PC-3 (cell line): ENCODE measurements at regions not wholly inside any gene's neighbourhood (a gene's known extent, or its start where the extent isn't known, plus 50 kb on each side); places are given as distances from the start of the nearest gene placed in this dataset.

ENCODE experiments used
- ATAC-seq: fragments of 200-7000 bp; cut with Tn5 transposase; 2 replicates; pipeline ENCODE4 v1.9.1; 2020; ENCODE audit warnings: mild to moderate bottlenecking, moderate library complexity
- BruUV-seq: library from RNA; stranded (reverse); fragments of 400-500 nt; replicated peaks from 2 replicates; lab custom pipeline; 2021; lab: Mats Ljungman, UMichigan
- CTCF ChIA-PET: fragments of 300-600 bp; sonication (Branson Sonifier 250); formaldehyde crosslinking; loops from one replicate; lab custom pipeline; 2022; ENCODE audit warnings: antibody characterized with exemption; lab: Charles Lee
- POLR2A ChIA-PET: fragments of 300-600 bp; sonication (Branson Sonifier 250); formaldehyde crosslinking; loops from one replicate; lab custom pipeline; 2022; ENCODE audit warnings: antibody characterized with exemption; ENCODE audit not compliant: unreplicated experiment; lab: Charles Lee
- DNase-seq: peaks from one replicate; pipeline ENCODE4 v3.0.0-alpha.2; 2015
- H2AFZ ChIP-seq: fragments of 300-600 bp; sonication (generic); 2 replicates; pipeline ENCODE4 v1.6.0; 2016; ENCODE audit warnings: antibody characterized with exemption, low read length
- H3F3A ChIP-seq: fragments of 300-600 bp; sonication (generic); one replicate; pipeline ENCODE4 v1.6.0; 2017; ENCODE audit warnings: antibody characterized with exemption, low read length, control low read depth, mild to moderate bottlenecking; ENCODE audit not compliant: unreplicated experiment
- H3K27ac ChIP-seq: fragments of 300-600 bp; sonication (generic); 2 replicates; pipeline ENCODE4 v1.5.1; 2016; ENCODE audit warnings: mild to moderate bottlenecking, low read length
- H3K27me3 ChIP-seq: fragments of 300-600 bp; sonication (generic); 2 replicates; pipeline ENCODE4 v1.6.1; 2016; ENCODE audit warnings: low read length, mixed read lengths
- H3K36me3 ChIP-seq: fragments of 300-600 bp; sonication (generic); 2 replicates; pipeline ENCODE4 v1.6.1; 2016; ENCODE audit warnings: low read depth, mixed run types, low read length, mixed read lengths
- H3K4me1 ChIP-seq: fragments of 300-600 bp; sonication (generic); 2 replicates; pipeline ENCODE4 v1.5.1; 2016; ENCODE audit warnings: low read length; ENCODE audit not compliant: insufficient read depth
- H3K4me2 ChIP-seq: fragments of 300-600 bp; sonication (generic); 2 replicates; pipeline ENCODE4 v1.6.0; 2016; ENCODE audit warnings: low read length
- H3K4me3 ChIP-seq: fragments of 300-600 bp; sonication (generic); 2 replicates; pipeline ENCODE4 v1.5.1; 2016; ENCODE audit warnings: mild to moderate bottlenecking, low read length, mixed read lengths
- H3K79me2 ChIP-seq: fragments of 300-600 bp; sonication (generic); 2 replicates; pipeline ENCODE4 v1.6.1; 2017; ENCODE audit warnings: low read length, mixed read lengths
- H3K9ac ChIP-seq: fragments of 300-600 bp; sonication (generic); 2 replicates; pipeline ENCODE4 v1.6.0; 2016; ENCODE audit warnings: mild to moderate bottlenecking, low read length
- H3K9me2 ChIP-seq: fragments of 300-600 bp; sonication (generic); replicated peaks from 2 replicates; pipeline ENCODE4 v1.6.1; 2016; ENCODE audit warnings: mixed run types, low read length, mixed read lengths
- H3K9me3 ChIP-seq: fragments of 300-600 bp; sonication (generic); 2 replicates; pipeline ENCODE4 v1.6.1; 2016; ENCODE audit warnings: low read length, mixed read lengths
- H4K20me1 ChIP-seq: fragments of 300-600 bp; sonication (generic); 2 replicates; pipeline ENCODE4 v1.6.1; 2016; ENCODE audit warnings: low read length, mixed read lengths
- EZH2 ChIP-seq: fragments of 300-600 bp; sonication (generic); IDR thresholded peaks from one replicate; pipeline ENCODE4 v1.6.1; 2017; ENCODE audit warnings: antibody characterized with exemption, mild to moderate bottlenecking, low read length; ENCODE audit not compliant: unreplicated experiment
- EZH2phosphoT487 ChIP-seq: fragments of 300-600 bp; sonication (generic); IDR thresholded peaks from 2 replicates; pipeline ENCODE4 v1.6.1; 2018; ENCODE audit warnings: mild to moderate bottlenecking, antibody characterized with exemption, low read length, borderline replicate concordance
- intact Hi-C: fragments of 100-400 bp; cut with micrococcal nuclease; formaldehyde crosslinking; loops from 2 replicates; pipeline ENCODE4 v1.9.0; 2023
- TF ChIP-seq, protein P1 (sequence below): fragments of 300-600 bp; sonication (generic); conservative IDR thresholded peaks from 2 replicates; pipeline ENCODE4 v1.5.1; 2017; ENCODE audit warnings: antibody characterized with exemption, low read depth, mild to moderate bottlenecking, low read length

- TF ChIP-seq EZH2phosphoT487 (no peak), EZH2 (no peak)
- TF ChIP-seq, protein P1, sequence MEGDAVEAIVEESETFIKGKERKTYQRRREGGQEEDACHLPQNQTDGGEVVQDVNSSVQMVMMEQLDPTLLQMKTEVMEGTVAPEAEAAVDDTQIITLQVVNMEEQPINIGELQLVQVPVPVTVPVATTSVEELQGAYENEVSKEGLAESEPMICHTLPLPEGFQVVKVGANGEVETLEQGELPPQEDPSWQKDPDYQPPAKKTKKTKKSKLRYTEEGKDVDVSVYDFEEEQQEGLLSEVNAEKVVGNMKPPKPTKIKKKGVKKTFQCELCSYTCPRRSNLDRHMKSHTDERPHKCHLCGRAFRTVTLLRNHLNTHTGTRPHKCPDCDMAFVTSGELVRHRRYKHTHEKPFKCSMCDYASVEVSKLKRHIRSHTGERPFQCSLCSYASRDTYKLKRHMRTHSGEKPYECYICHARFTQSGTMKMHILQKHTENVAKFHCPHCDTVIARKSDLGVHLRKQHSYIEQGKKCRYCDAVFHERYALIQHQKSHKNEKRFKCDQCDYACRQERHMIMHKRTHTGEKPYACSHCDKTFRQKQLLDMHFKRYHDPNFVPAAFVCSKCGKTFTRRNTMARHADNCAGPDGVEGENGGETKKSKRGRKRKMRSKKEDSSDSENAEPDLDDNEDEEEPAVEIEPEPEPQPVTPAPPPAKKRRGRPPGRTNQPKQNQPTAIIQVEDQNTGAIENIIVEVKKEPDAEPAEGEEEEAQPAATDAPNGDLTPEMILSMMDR = no peak
- no peak overlapping the region for H3K27ac ChIP-seq
- H3K36me3 ChIP-seq = no peaks in the 10 kb centered on the region
- H2AFZ ChIP-seq = no peak overlapping the region
- CTCF ChIA-PET = no interaction called here
- BruUV-seq = no TSS peak
- DNase-seq = no peak
- no peak overlapping the region for H3K4me3 ChIP-seq
- ATAC-seq = no peak
- H3K9me3 ChIP-seq = no peaks in the 10 kb centered on the region
- H3F3A ChIP-seq = no peaks in the 10 kb centered on the region
- H3K9me2 ChIP-seq = no peaks in the 10 kb centered on the region
- no peak overlapping the region for H3K4me2 ChIP-seq
- POLR2A ChIA-PET = no interaction called here
- H3K9ac ChIP-seq = no peak overlapping the region
- no peaks in the 10 kb centered on the region for H3K27me3 ChIP-seq
- no peaks in the 10 kb centered on the region for H3K79me2 ChIP-seq
- H4K20me1 ChIP-seq = no peaks in the 10 kb centered on the region
- H3K4me1 ChIP-seq = no peaks in the 10 kb centered on the region
- intact Hi-C loops = no loop called here
Observed at GRCh38 chr6:105493736-105494135, 90.9 kb upstream of the PREP start.

- no peaks in the 10 kb centered on the region for H3K27me3 ChIP-seq
- no peak for ATAC-seq
- no peaks in the 10 kb centered on the region for H3F3A ChIP-seq
- no peak overlapping the region for H3K4me3 ChIP-seq
- no peak overlapping the region for H3K4me2 ChIP-seq
- ChIA-PET CTCF (no interaction called here), POLR2A (no interaction called here)
- no TSS peak for BruUV-seq
- no peaks in the 10 kb centered on the region for H3K9me2 ChIP-seq
- no peaks in the 10 kb centered on the region for H4K20me1 ChIP-seq
- H3K9ac ChIP-seq = no peak overlapping the region
- no peaks in the 10 kb centered on the region for H3K4me1 ChIP-seq
- intact Hi-C loops = no loop called here
- H3K79me2 ChIP-seq = no peaks in the 10 kb centered on the region
- no peaks in the 10 kb centered on the region for H3K36me3 ChIP-seq
- no peak overlapping the region for H3K27ac ChIP-seq
- no peak for TF ChIP-seq EZH2phosphoT487
- no peak for TF ChIP-seq EZH2
- TF ChIP-seq, protein P1 = no peak
- no peaks in the 10 kb centered on the region for H3K9me3 ChIP-seq
- peak; percentile 31 for DNase-seq
- H2AFZ ChIP-seq = no peak overlapping the region
Observed at GRCh38 chr6:105492706-105493673, 90.1 kb upstream of the PREP start.

DNA sequence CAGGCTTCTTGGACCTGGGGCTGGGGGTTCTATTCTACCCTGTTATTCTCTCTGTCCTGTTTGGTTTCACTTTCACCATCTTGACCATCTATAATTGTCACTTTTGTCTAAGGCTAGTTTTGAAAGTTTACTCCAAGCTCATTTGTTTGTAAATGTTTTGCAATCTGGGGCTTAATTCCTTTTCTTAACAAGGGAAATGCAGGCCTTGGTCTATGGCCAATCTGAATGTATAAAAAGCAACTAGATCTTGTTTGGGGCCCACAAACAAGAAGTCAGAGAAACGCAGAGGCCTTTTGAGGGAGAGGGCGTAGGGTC, 86.3 kb upstream of the PREP start:
- H3K4me2 ChIP-seq = no peak overlapping the region

More for the DNA sequence above, 86.3 kb upstream of the PREP start:
- intact Hi-C loops = no loop called here
- H3K27ac ChIP-seq = no peak overlapping the region
- no peaks in the 10 kb centered on the region for H3K27me3 ChIP-seq
- no peak overlapping the region for H3K9ac ChIP-seq
- POLR2A ChIA-PET = no interaction called here
- H3K9me2 ChIP-seq = no peaks in the 10 kb centered on the region
- H3K4me3 ChIP-seq = no peak overlapping the region
- no peaks in the 10 kb centered on the region for H4K20me1 ChIP-seq
- H3F3A ChIP-seq = no peaks in the 10 kb centered on the region
- DNase-seq (no peak), ATAC-seq (no peak)
- no peaks in the 10 kb centered on the region for H3K9me3 ChIP-seq
- no TSS peak for BruUV-seq
- TF ChIP-seq EZH2phosphoT487 (no peak), EZH2 (no peak)
- TF ChIP-seq, protein P1 = no peak
- peaks cover 10% of the 10 kb centered on the region for H3K4me1 ChIP-seq
- CTCF ChIA-PET = no interaction called here
- H2AFZ ChIP-seq = no peak overlapping the region
- no peaks in the 10 kb centered on the region for H3K79me2 ChIP-seq
- H3K36me3 ChIP-seq = no peaks in the 10 kb centered on the region
